Fibroblast of skin of left quadriceps (primary cell): ENCODE measurements at regions not wholly inside any gene's neighbourhood (a gene's known extent, or its start where the extent isn't known, plus 50 kb on each side); places are given as distances from the start of the nearest gene placed in this dataset.
"Not testable (repeated sequence)": the region's sequence is repeated elsewhere in the genome, so short reads cannot be mapped to it uniquely, and the experiment has no call there.

Source experiments
- DNase-seq, 2 experiments: peaks; one replicate each; pipeline ENCODE4 v3.0.0-alpha.2; 2013; ENCODE audit warnings: low read depth in 2 of 2

DNA sequence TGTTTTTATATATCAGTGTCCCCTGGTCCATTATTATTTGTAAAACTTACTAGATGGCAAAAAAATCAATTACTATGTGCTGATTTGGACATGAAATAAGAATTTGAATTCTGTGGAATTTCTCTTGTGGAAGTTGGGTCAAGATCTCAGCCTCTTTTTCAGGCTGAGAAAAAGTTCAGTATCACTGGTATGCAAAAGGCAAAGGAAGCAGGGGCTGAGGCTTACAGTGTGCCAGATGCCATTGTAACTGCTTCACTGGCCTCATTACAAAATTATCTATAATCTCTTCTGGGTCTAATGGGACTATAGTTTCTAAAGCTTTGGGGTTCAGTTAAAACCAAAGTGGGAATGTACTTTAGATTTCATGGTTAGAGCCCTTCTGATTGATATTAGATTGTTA is 125.9 kb upstream of the SLC7A14 start:
- DNase-seq = no peak

- DNase-seq = peak; percentile 95
Measured at GRCh38 chr3:170709046-170709445, 123.2 kb upstream of the SLC7A14 start.

GRCh38 chr3:170707899-170708298 is 122.0 kb upstream of the SLC7A14 start:
- no peak for DNase-seq

- no peak for DNase-seq
Measured at GRCh38 chr3:170705131-170705530, 119.3 kb upstream of the SLC7A14 start.

GRCh38 chr3:170703121-170703588 is 117.3 kb upstream of the SLC7A14 start:
- DNase-seq = peak; percentile 84

- no peak for DNase-seq
Measured at GRCh38 chr3:170701696-170702678, 116.1 kb upstream of the SLC7A14 start.

- DNase-seq = no peak
Measured at GRCh38 chr3:170700054-170700404, 114.2 kb upstream of the SLC7A14 start.

DNA sequence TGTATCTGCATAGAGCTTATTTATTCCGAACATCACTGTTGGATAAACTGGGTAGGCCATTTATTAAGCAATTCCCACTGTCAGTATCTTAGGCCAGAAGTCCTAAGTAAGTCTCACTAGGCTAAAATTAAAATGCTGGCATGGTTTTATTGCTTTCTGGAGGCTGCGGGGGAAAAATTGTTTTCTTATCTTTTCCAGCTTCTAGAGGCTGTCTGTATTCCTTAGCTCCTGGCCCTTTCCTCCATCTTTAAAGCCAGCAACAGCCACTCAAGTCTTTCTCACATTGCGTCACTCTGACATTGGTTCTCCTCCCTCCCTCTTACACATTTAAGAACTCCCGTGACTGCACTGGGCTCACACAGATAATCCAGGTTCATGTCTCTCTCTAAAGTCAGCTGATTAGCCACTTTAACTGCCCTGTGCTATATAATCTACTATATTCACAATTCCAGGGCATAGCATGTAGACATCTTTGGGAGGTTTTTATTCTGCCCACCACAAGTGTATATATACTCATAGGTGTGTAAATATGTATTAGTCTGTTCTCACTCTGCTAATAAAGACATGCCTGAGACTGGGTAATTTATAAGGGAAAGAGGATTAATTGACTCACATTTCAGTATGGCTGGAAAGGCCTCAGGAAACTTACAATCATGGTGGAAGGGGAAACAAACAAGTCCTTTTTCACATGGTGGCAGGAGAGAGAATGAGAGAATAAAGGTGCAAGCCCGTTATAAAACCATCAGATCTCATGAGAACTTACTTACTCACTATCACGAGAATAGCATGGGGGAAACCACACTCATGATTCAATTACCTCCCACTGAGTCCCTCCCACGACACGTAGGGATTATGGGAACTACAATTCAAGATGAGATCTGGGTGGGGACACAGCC is 113.5 kb upstream of the SLC7A14 start:
- DNase-seq = no peak

DNA sequence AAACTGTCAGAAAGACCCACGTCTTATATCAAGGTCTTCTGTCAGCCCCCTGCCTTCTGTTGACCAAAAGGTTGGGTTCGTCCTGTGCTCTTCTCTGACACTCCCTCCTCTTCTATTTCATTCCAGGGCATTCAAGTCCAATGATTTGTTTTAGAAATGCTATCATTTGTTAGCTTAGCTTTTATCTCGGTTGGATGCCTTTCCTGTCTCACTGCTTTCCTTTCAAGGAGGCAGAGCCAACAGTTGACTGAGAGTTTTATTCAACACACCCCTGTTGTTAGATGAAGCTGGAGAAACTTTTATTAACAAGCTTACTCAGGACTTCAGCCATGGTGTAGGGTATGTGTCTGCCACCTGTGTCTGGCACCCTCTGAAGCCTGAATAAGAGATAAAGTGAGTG is 112.0 kb upstream of the SLC7A14 start:
- DNase-seq = no peak

- no peak for DNase-seq
Measured at GRCh38 chr3:170697131-170697530, 111.3 kb upstream of the SLC7A14 start.

- no peak for DNase-seq
Measured at GRCh38 chr3:170695486-170696064, 109.7 kb upstream of the SLC7A14 start.

DNA sequence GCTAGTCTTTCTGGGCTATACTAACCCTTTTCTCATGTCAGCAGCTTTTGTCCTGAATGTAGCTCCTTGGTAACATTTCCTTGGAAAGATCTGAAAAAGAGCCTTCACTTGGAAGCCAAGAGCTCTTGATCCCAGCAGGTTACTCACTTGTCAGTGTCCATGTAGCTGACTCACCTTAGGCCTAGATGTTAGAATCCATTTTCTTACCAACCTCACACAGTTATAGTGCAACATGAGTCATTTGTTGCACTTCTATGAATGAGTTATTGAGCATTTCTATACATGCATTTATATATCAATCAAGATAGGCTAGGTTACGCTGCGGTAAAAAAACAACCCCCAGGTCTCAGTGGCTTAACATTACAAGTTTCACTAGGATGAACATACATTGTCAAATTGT is 106.8 kb upstream of the SLC7A14 start:
- DNase-seq = no peak

GRCh38 chr3:170690661-170690981 is 104.7 kb upstream of the SLC7A14 start:
- DNase-seq = no peak

GRCh38 chr3:170689893-170690660 is 104.2 kb upstream of the SLC7A14 start:
- DNase-seq = peak in 1 of 2 experiments; percentile 40

GRCh38 chr3:170689296-170689829 is 103.5 kb upstream of the SLC7A14 start:
- peak; percentile 89 to 93 for DNase-seq

- not testable (repeated sequence) for DNase-seq
Measured at GRCh38 chr3:170688222-170688621, 102.3 kb upstream of the SLC7A14 start.

- DNase-seq = no peak
Measured at GRCh38 chr3:170680593-170680992, 94.7 kb upstream of the SLC7A14 start.

GRCh38 chr3:170679190-170679589 is 93.3 kb upstream of the SLC7A14 start:
- no peak for DNase-seq

DNA sequence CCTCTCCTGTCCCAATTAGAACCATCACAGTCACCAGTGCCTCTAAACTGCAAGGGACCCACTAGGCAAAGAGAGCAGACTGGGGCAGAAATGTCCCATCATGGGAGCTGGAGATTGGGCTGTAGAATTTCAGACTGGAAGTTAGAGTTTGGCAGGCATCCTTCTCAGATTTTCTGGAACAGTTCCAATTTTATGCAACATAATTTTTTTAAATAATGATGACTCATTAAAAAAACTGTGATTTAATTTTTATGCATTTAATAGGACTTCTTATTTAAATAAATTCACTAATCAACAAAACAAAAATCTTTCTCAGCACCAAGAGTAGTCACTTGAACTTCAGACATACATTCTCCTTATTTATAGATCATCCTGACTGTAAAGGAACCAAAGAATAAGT is 84.6 kb upstream of the SLC7A14 start:
- no peak for DNase-seq

DNA sequence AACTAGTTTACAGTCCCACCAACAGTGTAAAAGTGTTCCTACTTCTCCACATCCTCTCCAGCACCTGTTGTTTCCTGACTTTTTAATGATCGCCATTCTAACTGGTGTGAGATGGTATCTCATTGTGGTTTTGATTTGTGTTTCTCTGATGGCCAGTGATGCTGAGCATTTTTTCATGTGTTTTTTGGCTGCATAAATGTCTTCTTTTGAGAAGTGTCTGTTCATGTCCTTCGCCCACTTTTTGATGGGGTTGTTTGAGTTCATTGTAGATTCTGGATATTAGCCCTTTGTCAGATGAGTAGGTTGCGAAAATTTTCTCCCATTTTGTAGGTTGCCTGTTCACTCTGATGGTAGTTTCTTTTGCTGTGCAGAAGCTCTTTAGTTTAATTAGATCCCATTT is 77.1 kb upstream of the SLC7A14 start:
- DNase-seq = not testable (repeated sequence)

DNA sequence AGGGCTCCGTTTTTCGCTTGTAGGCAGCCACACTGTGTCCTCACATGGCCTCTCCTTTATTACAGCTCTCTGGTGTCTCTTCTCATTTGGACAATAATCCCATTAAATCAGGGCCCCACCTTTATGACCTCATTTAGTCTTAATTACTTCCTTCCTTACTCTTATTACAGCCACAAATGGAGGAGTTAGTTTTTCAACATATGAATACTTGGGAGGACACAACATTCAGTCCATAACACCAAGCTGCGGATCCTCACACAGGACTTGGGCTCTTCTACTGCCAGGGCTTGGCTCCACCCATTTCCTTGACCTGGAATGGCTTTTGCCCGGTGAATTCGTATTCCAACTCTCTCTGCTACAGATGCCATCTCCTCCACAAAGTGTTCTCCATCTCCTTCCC is 74.3 kb upstream of the SLC7A14 start:
- no peak for DNase-seq
